GM18520 (cell line): ENCODE measurements at regions not wholly inside any gene's neighbourhood (a gene's known extent, or its start where the extent isn't known, plus 50 kb on each side); places are given as distances from the start of the nearest gene placed in this dataset.
"Not testable (repeated sequence)": the region's sequence is repeated elsewhere in the genome, so short reads cannot be mapped to it uniquely, and the experiment has no call there.

ENCODE experiments used
- ATAC-seq: cut with Tn5 transposase; IDR thresholded peaks from one replicate; pipeline ENCODE4 v1.9.1; 2021; ENCODE audit not compliant: unreplicated experiment

DNA sequence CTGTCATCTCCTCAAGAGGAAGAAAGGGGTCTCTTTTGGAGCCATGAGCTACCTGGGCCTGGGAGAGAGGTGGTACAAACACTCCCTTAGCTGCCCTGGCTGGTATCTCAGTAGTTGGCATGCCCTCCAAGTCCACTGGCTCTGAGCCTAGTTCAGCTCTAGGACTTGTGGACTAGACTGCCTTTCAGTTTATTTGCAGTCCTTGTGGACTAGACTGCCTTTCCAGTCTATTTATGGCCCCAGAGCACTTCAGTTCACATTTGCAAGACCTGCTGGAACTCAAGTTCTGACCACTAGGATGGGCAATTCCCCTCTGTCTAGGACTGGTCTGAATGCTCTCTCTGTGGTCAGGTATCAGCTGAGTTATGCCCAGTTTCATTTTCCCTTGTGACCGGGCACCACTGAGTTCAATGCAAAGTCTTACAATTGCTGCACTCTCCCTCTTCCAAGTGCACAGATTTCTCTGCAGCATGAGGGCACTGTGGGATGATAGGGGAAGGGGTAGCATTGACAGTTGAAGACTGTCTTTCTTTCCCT is 1019.0 kb downstream of the TAF11L14 start:
- ATAC-seq, result peak; percentile 97

DNA sequence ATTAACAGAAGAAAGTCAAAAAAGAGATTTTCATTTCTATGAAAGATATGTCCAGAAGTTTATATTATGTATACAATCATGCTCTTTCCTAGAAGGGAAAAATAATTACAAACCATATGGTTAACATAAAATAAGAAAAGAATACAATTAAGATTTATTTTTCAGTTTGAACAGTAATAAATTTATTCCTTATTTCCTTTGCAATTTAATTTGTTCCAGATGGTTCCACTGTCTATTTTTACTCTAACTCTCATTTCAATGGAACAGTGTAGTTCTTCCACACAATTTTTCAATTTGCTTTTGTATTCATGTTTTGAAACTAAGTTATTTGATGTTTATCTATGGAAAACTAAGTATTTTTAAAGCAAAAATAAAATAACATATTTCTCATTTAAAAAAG is 1026.3 kb downstream of the TAF11L14 start:
- ATAC-seq, result no peak

DNA sequence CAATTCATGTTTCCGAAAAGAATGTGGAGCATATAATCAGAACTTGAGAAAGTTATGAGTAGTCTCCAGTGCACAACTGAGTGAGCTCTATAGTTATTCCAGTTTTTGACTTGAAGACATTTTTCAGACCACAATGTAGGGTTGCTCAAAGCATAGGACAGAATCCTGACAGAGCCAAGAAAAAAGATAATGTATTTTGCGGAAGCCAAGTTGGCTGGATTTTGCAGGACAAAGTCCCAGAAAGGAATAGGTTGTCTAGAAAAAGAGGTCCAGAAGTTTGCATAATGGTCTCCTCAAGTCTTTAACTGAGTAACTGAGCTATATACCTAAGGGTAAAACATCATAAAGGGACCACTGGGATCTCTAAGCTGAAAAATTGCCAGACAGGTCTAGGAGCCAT is 1028.0 kb downstream of the TAF11L14 start:
- no peak for ATAC-seq

DNA sequence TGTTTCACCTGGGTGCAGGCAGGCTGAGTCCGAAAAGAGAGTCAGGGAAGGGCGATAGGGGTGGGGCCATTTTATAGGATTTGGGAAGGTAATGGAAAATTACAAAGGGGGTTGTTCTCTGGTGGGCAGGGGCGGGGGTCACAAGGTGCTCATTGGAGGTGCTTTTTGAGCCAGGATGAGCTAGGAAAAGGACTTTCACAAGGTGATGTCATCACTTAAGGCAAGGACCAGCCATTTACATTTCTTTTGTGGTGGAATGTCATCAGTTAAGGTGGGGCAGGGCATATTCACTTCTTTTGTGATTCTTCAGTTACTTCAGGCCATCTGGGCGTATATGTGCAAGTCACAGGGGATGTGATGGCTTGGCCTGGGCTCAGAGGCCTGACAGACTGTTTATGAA is 1040.0 kb downstream of the TAF11L14 start:
- ATAC-seq, result not testable (repeated sequence)

DNA sequence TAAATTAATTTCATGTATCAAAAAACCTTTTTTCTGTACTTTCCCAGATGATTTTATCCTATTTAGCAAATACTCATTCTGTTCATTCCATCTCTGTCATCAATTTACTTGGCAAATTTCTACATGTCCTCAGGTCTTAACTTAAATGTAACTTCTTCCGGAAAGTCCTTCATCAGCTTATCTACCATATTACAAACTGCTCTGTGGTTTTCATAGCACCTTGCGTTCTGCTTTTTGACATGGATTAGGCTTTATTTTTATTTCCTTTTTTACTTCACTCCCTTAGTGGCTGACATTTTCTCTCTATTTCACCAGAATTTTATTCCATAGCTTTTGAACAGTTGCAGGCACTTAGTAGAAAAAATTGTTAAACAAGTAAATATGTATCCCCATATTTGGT is 1040.8 kb downstream of the TAF11L14 start:
- ATAC-seq, result no peak

DNA sequence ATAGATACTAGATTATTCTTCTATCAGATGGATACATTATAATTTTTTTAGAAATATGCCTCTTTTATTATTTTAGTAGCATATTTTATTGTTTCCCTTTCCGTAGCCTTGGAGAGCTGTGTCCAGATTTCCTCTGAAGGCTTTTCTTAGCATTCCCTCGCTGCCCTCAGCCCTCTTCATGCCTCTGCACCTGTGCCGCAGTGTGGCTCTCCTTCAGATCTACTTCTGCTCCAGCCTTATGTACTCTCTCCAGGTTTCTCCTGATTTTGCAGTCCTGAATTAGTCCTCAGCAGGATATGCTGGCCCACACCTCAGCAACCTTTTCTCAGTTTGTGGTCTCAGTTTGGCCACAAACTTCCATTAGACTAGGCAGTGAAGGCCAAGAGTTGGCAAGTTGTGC is 1052.0 kb downstream of the TAF11L14 start:
- no peak for ATAC-seq

DNA sequence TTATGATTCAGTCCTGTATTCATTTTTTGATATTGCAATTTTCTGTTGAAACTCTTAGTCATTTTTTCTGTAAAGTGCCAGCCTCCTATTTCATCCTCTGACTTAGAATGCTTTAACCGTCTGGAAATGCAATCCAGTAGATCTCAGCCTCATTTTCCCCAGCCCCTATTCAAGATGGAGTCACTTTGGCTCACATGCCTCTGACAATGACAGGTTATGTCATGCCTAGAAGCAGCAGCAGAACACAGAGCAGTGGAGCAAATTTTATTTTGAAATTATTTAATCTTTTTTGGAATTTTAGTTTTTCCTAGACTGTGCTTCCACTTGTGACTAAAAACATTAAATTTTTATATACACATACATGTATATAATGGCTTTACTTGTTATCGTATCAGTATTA is 1053.2 kb downstream of the TAF11L14 start:
- ATAC-seq, result no peak

DNA sequence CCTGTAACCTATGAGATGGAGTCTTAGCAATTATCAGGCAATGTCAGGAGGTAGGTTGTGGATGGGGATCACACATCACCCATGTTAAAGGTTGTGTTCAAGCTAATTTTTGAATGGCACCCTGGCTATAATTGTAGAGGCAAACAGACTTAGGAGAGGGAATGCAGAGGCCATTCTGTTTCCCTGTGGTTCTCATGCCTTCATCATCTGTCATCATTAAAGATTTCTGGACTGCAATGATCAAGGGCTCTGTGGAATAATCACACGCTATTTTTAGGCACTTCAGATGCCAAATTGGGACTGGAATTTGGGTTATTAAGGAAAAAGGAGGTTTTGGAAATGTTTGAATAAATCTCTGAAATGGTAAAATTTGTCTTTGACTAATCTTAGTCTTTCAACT is 1065.4 kb downstream of the TAF11L14 start:
- ATAC-seq, result no peak

DNA sequence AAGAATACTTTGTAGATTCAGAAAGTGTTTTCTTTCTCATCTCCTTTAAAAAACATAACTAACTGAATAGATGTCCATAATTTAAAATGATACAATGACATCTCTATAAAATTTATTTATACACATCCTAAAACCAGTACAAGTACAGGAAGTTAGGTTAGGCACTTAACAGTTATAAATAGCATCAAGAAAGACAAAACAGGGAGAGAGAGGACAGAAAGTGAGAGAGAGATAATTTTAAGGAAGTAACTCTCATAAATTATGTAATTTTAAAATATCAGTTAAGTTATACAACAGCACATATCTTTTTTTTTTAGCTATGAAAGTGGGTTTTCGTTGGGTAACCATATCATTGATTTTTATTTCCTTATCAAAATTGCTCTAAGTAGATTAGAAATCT is 1068.6 kb downstream of the TAF11L14 start:
- no peak for ATAC-seq

DNA sequence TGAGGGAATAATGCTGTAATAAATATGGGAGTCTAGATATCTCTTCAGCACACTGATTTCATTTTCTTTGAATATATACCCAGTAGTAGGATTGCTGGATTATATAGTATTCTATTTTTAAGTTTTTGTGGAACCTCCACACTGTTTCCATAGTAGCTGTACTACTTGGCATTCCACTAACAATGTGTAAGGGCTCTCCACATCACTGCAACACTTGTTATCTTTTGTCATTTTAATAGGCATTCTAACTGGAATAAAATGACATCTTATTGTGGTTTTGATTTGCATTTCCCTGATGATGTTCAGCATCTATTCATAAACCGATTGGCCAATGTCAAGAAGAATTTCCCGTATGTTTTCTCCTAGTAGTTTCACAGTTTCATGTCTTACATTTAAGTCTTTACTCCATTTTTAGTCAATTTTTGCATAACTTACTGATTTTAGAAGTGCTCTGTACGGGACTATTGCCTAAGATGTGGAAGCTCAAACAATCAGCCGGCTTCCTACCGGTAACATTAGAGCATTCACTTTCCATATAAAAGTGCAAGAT is 1078.8 kb downstream of the TAF11L14 start:
- ATAC-seq, result no peak

DNA sequence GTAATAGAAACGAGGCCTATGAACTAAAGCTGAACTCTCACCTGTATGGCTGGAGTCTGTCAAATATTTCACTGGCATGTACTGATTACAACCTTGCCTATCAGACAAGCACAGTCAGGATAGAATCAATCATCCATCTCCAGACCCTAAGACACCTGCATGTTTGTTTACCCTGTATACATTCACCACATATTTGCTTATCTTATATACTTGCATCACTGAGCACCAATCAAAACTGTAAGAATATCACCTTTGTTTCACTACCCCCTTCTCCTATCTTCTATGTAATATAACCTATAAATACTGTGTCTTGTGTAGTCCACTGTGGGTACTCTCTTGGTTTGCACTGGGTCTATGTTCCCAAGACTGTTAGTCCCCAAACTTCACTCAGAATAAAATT is 1085.7 kb downstream of the TAF11L14 start:
- no peak for ATAC-seq

DNA sequence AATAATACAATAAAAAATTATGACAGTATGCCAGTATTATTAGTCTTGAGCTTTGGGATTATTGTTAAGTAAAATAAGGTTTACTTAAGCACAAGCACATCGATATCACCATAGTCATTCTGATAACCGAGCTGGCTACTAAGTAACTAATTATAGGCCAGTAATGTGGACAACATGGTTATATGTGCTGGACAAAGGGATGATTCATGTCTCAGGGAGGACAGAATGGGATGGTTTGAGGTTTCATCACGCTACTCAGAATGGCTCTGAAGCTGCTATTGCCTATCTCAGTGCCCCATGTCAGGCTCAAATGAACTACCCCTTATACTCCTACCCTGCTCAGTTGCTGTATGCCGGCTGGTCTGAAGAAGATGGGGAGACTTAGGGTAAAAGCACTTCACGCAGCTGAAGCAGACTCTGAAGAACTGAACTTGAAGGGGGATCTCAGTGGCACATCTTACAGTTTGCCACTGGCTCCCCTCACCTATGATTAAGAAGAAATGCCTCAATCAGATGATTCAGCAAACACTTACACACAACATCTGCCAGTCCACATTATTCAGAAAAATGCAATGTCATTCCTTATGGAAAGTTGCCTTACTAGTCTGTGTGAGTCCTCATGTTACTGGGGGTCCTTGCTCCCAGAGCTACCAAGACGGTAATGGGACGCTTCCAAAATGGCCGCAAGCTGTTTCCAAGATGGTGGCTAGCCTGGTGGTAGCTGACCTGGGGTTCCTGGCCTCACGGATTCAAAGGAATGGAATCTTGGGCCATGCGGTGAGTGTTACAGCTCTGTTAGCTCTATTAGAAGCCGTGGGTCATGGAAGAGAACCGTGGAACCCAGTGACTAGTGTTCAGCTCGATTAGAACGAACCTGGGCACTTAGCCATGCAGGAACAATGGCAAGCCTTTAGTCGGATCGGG is 1098.6 kb downstream of the TAF11L14 start:
- ATAC-seq, result no peak

DNA sequence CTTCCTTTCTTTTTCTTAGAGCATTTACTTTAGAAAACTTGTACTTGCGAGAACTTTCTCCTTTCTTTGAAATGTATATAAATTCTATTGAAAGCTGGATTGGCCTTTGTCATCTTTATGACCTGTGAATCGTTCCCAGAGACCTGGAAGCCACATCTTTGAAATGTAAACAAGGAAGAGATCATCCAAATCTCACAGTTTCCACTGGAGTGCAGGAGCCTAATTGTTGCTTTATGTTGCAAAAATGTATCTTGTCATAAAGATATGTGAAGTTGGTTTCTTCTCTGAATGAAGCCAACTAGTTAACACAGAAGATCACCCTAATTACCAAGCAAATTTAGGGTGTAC is 1101.8 kb downstream of the TAF11L14 start:
- ATAC-seq, result no peak

DNA sequence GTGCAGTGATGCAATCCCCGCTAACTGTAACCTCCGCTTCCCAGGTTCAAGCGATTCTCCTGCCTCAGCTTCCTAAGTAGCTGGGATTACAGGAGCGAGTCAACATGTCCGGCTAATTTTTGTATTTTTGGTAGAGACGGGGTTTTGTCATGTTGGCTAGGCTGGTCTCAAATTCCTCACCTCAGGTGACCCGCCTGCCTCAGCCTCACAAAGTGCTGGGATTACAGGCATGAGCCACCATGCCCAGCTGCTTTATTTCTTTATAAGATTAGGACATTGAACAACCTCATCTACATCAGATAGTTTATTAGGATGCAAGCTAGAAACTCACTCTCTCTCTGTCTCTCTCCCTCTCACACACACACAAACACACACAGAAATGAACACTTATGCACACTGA is 1102.5 kb downstream of the TAF11L14 start:
- ATAC-seq, result not testable (repeated sequence)

DNA sequence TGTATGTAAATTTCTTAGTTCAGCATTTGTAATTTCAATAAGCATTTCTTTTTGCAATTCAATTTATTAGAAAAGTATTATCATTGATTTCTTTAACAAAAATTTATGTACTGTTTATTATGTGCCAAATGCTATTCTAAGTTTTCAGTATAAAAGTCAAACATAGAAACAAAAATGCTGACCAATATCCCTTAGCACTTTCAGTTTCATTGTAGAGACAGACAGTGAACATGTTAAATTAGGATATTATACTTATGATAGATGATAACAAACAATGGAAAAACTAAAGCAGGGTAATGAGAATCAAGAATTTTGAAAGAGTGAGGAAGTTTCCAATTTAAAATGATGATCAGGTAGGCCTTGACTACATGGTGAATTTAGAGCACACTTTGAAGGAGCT is 1106.0 kb downstream of the TAF11L14 start:
- ATAC-seq, result no peak

DNA sequence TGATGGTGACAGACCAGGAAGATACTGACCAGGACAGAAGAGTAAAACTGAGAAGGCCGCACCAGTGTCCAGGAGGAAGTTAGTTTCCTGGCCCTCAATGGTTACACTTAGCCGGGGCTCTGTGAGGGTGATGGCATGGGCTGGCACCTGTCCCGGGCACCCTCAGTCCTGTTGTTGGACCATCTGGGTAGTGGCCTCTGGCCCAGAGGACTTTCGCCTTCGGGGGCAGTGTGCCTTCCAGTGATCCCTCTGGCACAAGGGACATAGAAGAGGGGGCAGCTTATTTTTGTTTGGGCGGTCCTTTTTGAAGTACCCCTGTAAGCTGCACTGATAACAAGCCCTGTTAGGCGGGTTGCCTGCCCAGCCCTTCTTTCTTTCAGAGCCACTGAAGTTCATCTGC is 1108.6 kb downstream of the TAF11L14 start:
- no peak for ATAC-seq

DNA sequence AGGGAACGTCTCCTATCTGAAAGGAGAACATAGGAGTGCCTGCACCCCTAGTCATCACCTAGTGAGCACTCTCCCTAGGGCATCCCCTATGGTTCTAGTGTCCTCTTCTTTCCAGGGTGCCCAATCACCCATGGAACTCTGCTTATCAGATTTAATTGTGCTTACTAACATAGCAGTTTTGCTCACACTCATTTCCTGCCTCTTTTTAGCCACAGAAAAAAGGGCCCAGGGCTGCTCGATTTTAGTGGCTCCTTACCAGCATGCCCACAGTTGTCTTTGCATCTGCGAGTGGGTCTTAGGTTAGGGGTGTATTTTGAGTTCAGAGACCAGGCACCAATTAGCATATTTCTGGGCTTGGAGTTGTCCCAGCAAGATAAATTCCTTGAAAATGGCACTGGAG is 1110.2 kb downstream of the TAF11L14 start:
- ATAC-seq, result no peak

DNA sequence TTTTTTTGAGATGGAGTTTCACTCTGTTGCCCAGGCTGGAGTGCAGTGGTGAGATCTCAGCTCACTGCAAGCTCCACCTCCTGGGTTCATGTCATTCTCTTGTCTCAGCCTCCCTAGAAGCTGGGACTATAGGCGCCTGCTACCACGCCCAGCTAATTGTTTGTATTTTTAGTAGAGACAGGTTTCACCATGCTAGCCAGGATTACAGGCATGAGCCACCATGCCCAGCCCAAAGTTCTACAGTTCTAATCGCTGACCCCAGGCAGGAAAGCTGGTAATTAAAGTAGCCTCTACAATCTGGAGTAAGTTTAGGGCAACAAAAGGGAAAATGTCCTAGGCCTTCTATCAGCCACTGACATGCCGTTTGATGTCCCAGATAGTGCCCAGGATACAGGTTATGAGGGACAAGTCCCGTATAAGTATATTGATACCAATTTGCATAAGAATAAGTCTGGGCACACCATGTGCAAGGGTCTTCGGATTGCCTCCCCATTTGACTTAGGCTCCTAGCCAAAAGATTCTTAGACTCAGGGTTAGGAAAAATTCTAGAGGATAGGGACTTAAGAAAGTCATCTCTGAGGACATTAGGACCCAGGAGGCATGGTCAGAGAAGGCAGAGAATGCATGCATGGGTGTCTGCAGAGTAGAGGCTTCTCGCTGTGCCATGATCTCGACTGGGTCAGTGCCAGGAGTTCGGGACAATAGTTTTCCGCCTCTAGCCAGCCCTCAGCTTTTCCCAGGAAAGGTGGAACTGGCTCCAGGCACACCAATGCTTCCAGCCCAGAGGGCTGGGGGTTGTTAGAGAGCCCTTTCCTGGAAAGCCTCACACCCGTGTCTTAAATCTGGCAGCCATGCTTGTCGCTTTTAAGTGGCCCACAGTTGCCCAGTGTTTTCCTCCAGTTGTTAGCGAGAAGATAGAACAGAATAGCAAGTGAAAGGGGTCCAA is 1111.1 kb downstream of the TAF11L14 start:
- ATAC-seq, result no peak

DNA sequence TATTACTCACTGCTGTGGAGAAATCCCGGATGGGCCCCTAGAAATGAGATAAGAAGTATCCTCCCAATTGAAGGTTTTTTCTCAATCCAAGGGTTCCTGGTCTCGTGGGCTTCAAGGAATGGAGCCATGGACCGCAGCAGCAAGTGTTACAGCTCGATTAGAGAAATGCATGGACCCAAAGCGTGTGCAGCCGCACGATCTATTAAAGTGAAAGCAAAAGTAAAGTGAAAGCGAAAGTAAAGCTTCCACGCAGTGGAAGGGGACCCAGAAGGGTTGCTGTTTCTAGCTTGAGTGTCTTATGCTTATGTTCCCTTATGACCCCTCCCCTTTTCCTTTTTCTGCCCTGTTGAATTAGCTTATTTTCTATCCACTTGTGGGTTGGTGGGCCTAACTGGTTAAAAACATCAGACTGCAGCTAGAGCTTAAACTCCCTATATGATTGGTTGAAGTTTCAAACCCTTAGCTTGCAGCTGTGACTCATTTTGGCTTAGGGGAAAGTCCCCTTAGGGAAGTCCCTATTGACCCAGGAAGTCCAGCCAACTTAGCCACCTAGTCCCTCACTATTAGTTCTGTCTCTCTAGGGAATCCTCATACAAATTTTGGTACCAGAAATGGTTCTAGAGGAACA is 1111.8 kb downstream of the TAF11L14 start:
- peak; percentile 67 for ATAC-seq

DNA sequence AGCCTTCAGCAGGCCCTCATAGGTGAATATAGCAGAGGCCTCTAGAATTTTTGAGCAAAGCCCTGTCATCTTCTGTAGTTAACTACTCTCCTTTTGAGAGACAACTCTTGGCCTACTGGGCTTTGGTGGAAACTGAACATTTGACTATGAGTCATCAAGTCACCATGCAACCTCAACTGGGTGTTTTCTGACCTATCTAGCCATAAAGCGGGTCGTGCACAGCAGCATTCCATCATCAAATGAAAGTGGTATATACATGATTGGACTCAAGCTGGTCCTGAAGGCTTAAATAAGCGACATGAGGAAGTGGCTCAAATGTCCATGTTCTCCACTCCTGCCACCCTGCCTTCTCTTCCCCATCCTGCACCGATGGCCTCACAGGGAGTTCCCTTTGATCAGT is 1115.5 kb downstream of the TAF11L14 start:
- peak; percentile 43 for ATAC-seq

DNA sequence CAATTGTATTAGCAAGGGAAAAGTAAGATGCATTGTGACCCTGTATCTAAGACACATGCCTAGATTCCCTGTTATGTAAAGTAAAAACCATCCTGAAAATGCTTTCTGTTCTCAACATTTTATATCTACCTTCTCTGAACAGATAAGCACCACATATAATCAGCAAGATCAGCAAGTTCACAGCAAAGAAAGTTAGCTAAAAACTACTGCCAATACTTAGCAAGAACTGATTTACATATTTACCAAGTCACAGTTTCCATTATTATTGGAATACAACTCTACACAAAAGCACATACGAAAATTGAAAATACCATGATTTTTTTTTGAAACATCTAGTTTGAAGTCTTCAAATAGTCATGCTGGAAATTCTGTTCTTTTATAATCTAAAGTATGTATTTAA is 1118.1 kb downstream of the TAF11L14 start:
- no peak for ATAC-seq
